Karpas-422 (cell line): ENCODE measurements at regions not wholly inside any gene's neighbourhood (a gene's known extent, or its start where the extent isn't known, plus 50 kb on each side); places are given as distances from the start of the nearest gene placed in this dataset.
"Not testable (repeated sequence)": the region's sequence is repeated elsewhere in the genome, so short reads cannot be mapped to it uniquely, and the experiment has no call there.

ENCODE experiments used
- DNase-seq: peaks from one replicate; pipeline ENCODE4 v3.0.0-alpha.2; 2015
- H2AFZ ChIP-seq: fragments of 200-600 bp; sonication (generic); 2 replicates; pipeline ENCODE4 v1.6.1; 2014; ENCODE audit warnings: antibody characterized with exemption, low read length, mixed read lengths
- H3K27ac ChIP-seq: fragments of 200-600 bp; sonication (generic); 2 replicates; pipeline ENCODE4 v1.5.1; 2014; ENCODE audit warnings: mild to moderate bottlenecking, low read length, moderate library complexity
- H3K27me3 ChIP-seq: fragments of 200-600 bp; sonication (generic); 2 replicates; pipeline ENCODE4 v1.6.1; 2014; ENCODE audit warnings: low read length, mixed read lengths
- H3K36me3 ChIP-seq: fragments of 200-600 bp; sonication (generic); 2 replicates; pipeline ENCODE4 v1.6.1; 2014; ENCODE audit warnings: low read length, mixed read lengths; ENCODE audit not compliant: insufficient read depth
- H3K4me1 ChIP-seq: fragments of 200-600 bp; sonication (generic); 2 replicates; pipeline ENCODE4 v1.6.1; 2014; ENCODE audit warnings: mild to moderate bottlenecking, low read length, mixed read lengths
- H3K4me2 ChIP-seq: fragments of 200-600 bp; sonication (generic); 2 replicates; pipeline ENCODE4 v1.6.1; 2014; ENCODE audit warnings: low read length, low read depth, mild to moderate bottlenecking; ENCODE audit not compliant: poor library complexity, severe bottlenecking
- H3K4me3 ChIP-seq: fragments of 200-600 bp; sonication (generic); 2 replicates; pipeline ENCODE4 v1.5.1; 2014; ENCODE audit warnings: mild to moderate bottlenecking, antibody characterized with exemption, low read length, mixed read lengths
- H3K79me2 ChIP-seq: fragments of 200-600 bp; sonication (generic); 2 replicates; pipeline ENCODE4 v1.6.1; 2014; ENCODE audit warnings: mild to moderate bottlenecking, low read length, mixed read lengths
- H3K9ac ChIP-seq: fragments of 200-600 bp; sonication (generic); 2 replicates; pipeline ENCODE4 v1.6.0; 2014; ENCODE audit warnings: low read length
- H3K9me2 ChIP-seq: fragments of 200-600 bp; sonication (generic), shearing (Covaris generic); replicated peaks from 2 replicates; pipeline ENCODE4 v1.6.0; 2014; ENCODE audit warnings: mild to moderate bottlenecking, low read length, moderate library complexity; ENCODE audit not compliant: insufficient read depth
- H3K9me3 ChIP-seq: fragments of 300-700, 200-600 bp; sonication (generic); 2 replicates; pipeline ENCODE4 v1.6.1; 2014; ENCODE audit warnings: low read length, mixed read lengths
- H4K20me1 ChIP-seq: fragments of 200-600 bp; sonication (generic); 2 replicates; pipeline ENCODE4 v1.6.1; 2014; ENCODE audit warnings: mild to moderate bottlenecking, antibody characterized with exemption, low read length, low read depth; ENCODE audit not compliant: insufficient read depth

GRCh38 chr14:43012817-43013216 is 1406.1 kb downstream of the LRFN5 start:
- H3K9me2 ChIP-seq, result no peaks in the 10 kb centered on the region
- no peaks in the 10 kb centered on the region for H3K79me2 ChIP-seq
- H3K4me3 ChIP-seq, result no peak overlapping the region
- H3K27ac ChIP-seq, result no peak overlapping the region
- H4K20me1 ChIP-seq, result no peaks in the 10 kb centered on the region
- H2AFZ ChIP-seq, result peak overlapping the region; percentile 1; the same call in 1 of the 2 replicates
- peaks cover 52% of the 10 kb centered on the region for H3K9me3 ChIP-seq
- no peaks in the 10 kb centered on the region for H3K4me1 ChIP-seq
- DNase-seq, result no peak
- no peak overlapping the region for H3K9ac ChIP-seq
- H3K4me2 ChIP-seq, result no peak overlapping the region
- H3K36me3 ChIP-seq, result peaks cover 12% of the 10 kb centered on the region; the same call in 1 of the 2 replicates
- no peaks in the 10 kb centered on the region for H3K27me3 ChIP-seq

GRCh38 chr14:43005807-43006206 is 1399.1 kb downstream of the LRFN5 start:
- H3K4me2 ChIP-seq, result no peak overlapping the region
- H3K9me2 ChIP-seq, result no peaks in the 10 kb centered on the region
- H3K27ac ChIP-seq, result no peak overlapping the region
- H2AFZ ChIP-seq, result no peak overlapping the region
- no peak overlapping the region for H3K9ac ChIP-seq
- H3K27me3 ChIP-seq, result no peaks in the 10 kb centered on the region
- H3K4me3 ChIP-seq, result no peak overlapping the region
- H3K79me2 ChIP-seq, result no peaks in the 10 kb centered on the region
- peak; percentile 56 for DNase-seq
- H3K9me3 ChIP-seq, result peaks cover 68% of the 10 kb centered on the region
- peaks cover 6% of the 10 kb centered on the region; the same call in 1 of the 2 replicates for H3K36me3 ChIP-seq
- no peaks in the 10 kb centered on the region for H4K20me1 ChIP-seq
- no peaks in the 10 kb centered on the region for H3K4me1 ChIP-seq

DNA sequence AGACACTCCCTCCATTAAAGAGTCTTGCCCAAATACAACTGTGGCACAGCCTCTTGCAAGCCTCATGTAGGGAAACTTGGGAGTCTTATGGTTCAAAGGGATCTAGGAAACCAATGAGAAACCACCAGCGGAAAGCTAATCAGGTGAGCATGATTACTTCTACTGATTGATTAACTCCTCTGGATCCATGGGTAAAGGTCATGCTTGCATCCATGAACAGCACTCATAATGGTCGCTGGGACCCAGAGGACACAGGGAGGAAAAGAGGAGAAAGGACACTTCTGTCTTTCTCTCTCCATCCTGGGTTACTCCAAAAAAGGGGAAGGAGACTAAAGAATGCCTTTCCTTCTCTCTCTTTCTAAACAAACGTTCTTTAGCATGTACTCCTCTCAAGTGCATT is 1397.2 kb downstream of the LRFN5 start:
- Histone ChIP-seq H3K9me2 (no peaks in the 10 kb centered on the region), H2AFZ (no peak overlapping the region), H3K27ac (no peak overlapping the region), H4K20me1 (no peaks in the 10 kb centered on the region), H3K4me2 (no peak overlapping the region), H3K9me3 (peaks cover 60% of the 10 kb centered on the region), H3K27me3 (no peaks in the 10 kb centered on the region), H3K4me1 (no peaks in the 10 kb centered on the region), H3K36me3 (peaks cover 6% of the 10 kb centered on the region; the same call in 1 of the 2 replicates), H3K4me3 (no peak overlapping the region), H3K79me2 (no peaks in the 10 kb centered on the region), H3K9ac (no peak overlapping the region)
- peak; percentile 76 for DNase-seq

DNA sequence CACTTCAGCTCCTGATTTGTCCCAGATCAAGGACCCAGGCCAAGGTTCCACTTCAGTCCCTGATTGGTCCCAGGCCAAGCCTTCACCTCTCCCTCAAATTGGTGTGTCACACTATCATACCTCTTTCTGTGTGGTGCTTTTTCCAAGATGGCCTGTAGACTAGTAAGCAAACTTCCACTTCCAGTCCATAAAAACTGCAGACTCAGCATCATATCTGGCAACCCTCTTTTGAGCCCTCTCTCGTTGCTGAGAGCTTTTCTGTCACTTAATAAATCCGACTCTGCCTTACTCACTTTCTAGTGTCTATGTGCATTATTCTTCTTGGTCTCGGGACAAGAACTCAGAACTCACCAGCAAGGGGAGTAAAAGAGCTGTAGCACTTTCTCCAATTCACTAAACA is 1395.1 kb downstream of the LRFN5 start:
- no peak overlapping the region for H2AFZ ChIP-seq
- H4K20me1 ChIP-seq, result no peaks in the 10 kb centered on the region
- no peaks in the 10 kb centered on the region for H3K79me2 ChIP-seq
- no peak overlapping the region for H3K9ac ChIP-seq
- H3K27me3 ChIP-seq, result no peaks in the 10 kb centered on the region
- H3K4me1 ChIP-seq, result no peaks in the 10 kb centered on the region
- peak; percentile 43 for DNase-seq
- H3K36me3 ChIP-seq, result 0 out of 2 replicates have a peak, but pooled peaks cover 3% of the 10 kb centered on the region
- peaks cover 44% of the 10 kb centered on the region for H3K9me3 ChIP-seq
- H3K4me3 ChIP-seq, result 0 out of 2 replicates have a peak overlapping the region, but pooled peaks have one; percentile 6
- no peaks in the 10 kb centered on the region for H3K9me2 ChIP-seq
- H3K4me2 ChIP-seq, result no peak overlapping the region
- no peak overlapping the region for H3K27ac ChIP-seq

DNA sequence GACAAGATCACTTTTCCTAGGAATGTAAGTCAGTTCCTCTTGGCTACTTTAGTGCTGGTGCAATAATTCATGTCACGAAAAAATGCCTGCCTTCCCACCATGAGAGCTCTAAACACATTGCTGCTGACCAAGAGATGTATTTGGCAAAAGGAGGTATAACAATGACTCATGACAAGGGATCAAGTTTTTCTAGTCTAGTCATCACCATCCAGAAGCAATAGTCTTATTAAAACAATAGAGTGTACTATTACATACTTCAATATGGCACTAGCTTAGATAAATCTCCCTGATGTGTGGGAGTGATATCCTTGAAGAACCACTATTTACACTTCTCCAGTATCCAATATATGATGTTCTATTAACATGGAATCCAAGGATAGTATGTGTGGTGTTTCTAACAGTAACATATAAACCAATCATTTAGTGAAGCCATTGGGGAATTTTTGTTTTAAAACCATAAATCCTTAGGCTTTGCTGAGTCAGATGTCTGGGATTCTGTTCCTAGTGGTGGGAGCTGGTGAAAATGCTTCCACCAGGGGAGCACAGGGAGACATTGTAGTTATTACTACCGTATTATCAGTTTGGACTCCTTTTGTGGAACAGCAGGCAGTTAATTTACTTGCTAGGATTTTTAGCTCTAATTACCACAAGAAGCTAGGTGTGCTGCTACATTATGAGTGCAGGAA is 1387.5 kb downstream of the LRFN5 start:
- H2AFZ ChIP-seq, result peak overlapping the region; percentile 53
- H3K27ac ChIP-seq, result no peak overlapping the region
- H3K36me3 ChIP-seq, result no peaks in the 10 kb centered on the region
- no peaks in the 10 kb centered on the region for H4K20me1 ChIP-seq
- H3K9me3 ChIP-seq, result 0 out of 2 replicates have a peak, but pooled peaks cover 2% of the 10 kb centered on the region
- H3K9ac ChIP-seq, result no peak overlapping the region
- no peaks in the 10 kb centered on the region for H3K27me3 ChIP-seq
- H3K79me2 ChIP-seq, result no peaks in the 10 kb centered on the region
- no peak for DNase-seq
- H3K9me2 ChIP-seq, result no peaks in the 10 kb centered on the region
- H3K4me3 ChIP-seq, result no peak overlapping the region
- H3K4me1 ChIP-seq, result no peaks in the 10 kb centered on the region
- no peak overlapping the region for H3K4me2 ChIP-seq

DNA sequence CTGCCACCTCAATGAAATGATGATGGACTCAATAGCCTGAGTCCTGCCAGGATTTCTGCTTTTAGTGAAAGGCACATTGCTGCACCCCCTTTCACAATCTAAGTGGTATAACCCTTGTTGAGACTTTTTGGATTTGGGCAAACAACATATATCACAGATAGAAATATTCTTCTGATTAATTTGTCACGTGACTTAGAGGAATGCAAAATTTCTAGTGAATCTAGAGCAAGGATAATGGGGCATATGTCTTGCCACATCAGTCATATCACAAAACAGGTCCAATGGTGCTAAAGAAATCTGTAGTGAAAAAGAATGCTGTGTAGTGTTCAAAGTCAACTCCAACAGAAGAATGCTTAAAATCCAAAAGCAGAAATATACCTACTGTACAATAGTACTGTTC is 1386.3 kb downstream of the LRFN5 start:
- Histone ChIP-seq H3K36me3 (no peaks in the 10 kb centered on the region), H3K4me1 (no peaks in the 10 kb centered on the region), H3K27me3 (no peaks in the 10 kb centered on the region), H2AFZ (peak overlapping the region; percentile 0; the same call in 1 of the 2 replicates), H3K9me2 (no peaks in the 10 kb centered on the region), H3K4me3 (no peak overlapping the region), H3K4me2 (no peak overlapping the region), H3K27ac (no peak overlapping the region), H3K9ac (no peak overlapping the region), H3K79me2 (no peaks in the 10 kb centered on the region), H3K9me3 (peaks cover 7% of the 10 kb centered on the region; the same call in 1 of the 2 replicates), H4K20me1 (no peaks in the 10 kb centered on the region)
- no peak for DNase-seq

- H3K4me3 ChIP-seq, result no peak overlapping the region
- H3K9me2 ChIP-seq, result no peaks in the 10 kb centered on the region
- DNase-seq, result no peak
- no peaks in the 10 kb centered on the region for H4K20me1 ChIP-seq
- no peaks in the 10 kb centered on the region for H3K79me2 ChIP-seq
- no peaks in the 10 kb centered on the region for H3K4me1 ChIP-seq
- no peak overlapping the region for H3K27ac ChIP-seq
- H3K36me3 ChIP-seq, result no peaks in the 10 kb centered on the region
- no peak overlapping the region for H3K4me2 ChIP-seq
- H3K9ac ChIP-seq, result no peak overlapping the region
- peaks cover 25% of the 10 kb centered on the region for H3K9me3 ChIP-seq
- H2AFZ ChIP-seq, result peak overlapping the region; percentile 67
- H3K27me3 ChIP-seq, result no peaks in the 10 kb centered on the region
Observed at GRCh38 chr14:42980419-42980818, 1373.7 kb downstream of the LRFN5 start.

- not testable (repeated sequence) for H3K36me3 ChIP-seq, H4K20me1 ChIP-seq, DNase-seq, H3K9ac ChIP-seq, H3K9me3 ChIP-seq, H3K4me1 ChIP-seq, H3K9me2 ChIP-seq, H3K27ac ChIP-seq, H3K4me2 ChIP-seq, H3K4me3 ChIP-seq, H2AFZ ChIP-seq, H3K79me2 ChIP-seq, H3K27me3 ChIP-seq
Observed at GRCh38 chr14:42973171-42973570, 1366.5 kb downstream of the LRFN5 start.
